Activated B cell treated with CpG ODN at 0.5 μM for 24 hours (primary cell): ENCODE measurements at regions not wholly inside any gene's neighbourhood (a gene's known extent, or its start where the extent isn't known, plus 50 kb on each side); places are given as distances from the start of the nearest gene placed in this dataset.

Experiments used
- ATAC-seq: fragments of 200-7000 bp; cut with Tn5 transposase; one replicate; pipeline ENCODE4 v1.10.0; 2021; ENCODE audit warnings: low read depth, mild to moderate bottlenecking, moderate library complexity
- CTCF ChIA-PET: fragments of 350-600 bp; sonication (Branson Sonifier 250); formaldehyde crosslinking; loops from one replicate; lab custom pipeline; 2021; ENCODE audit warnings: antibody characterized with exemption; lab: Charles Lee
- POLR2A ChIA-PET: fragments of 350-600 bp; sonication (Branson Sonifier 250); formaldehyde crosslinking; loops from one replicate; lab custom pipeline; 2021; ENCODE audit warnings: antibody characterized with exemption; lab: Charles Lee
- DNase-seq: peaks from one replicate; pipeline ENCODE4 v3.0.0; 2022
- H3K27ac Mint-ChIP-seq: one replicate; pipeline ENCODE4 v1.8.0; 2020; ENCODE audit warnings: mixed read lengths
- H3K27me3 Mint-ChIP-seq: one replicate; pipeline ENCODE4 v1.8.0; 2021; ENCODE audit warnings: mixed read lengths
- H3K36me3 Mint-ChIP-seq: one replicate; pipeline ENCODE4 v1.8.0; 2021; ENCODE audit warnings: low read depth, mixed read lengths
- H3K4me1 Mint-ChIP-seq: one replicate; pipeline ENCODE4 v1.8.0; 2021; ENCODE audit warnings: mixed read lengths
- H3K4me3 Mint-ChIP-seq: one replicate; pipeline ENCODE4 v1.8.0; 2020; ENCODE audit warnings: mild to moderate bottlenecking, mixed read lengths
- H3K9me3 Mint-ChIP-seq: one replicate; pipeline ENCODE4 v1.8.0; 2020; ENCODE audit warnings: mixed read lengths
- intact Hi-C: fragments of 100-400 bp; cut with micrococcal nuclease; formaldehyde crosslinking; loops from one replicate; pipeline ENCODE4 v1.15.1; 2024
- TF ChIP-seq, protein P1 (sequence below): fragments of 200-600 bp; IDR thresholded peaks from one replicate; pipeline ENCODE4 v1.8.0; 2022; ENCODE audit warnings: antibody characterized with exemption, mild to moderate bottlenecking

DNA sequence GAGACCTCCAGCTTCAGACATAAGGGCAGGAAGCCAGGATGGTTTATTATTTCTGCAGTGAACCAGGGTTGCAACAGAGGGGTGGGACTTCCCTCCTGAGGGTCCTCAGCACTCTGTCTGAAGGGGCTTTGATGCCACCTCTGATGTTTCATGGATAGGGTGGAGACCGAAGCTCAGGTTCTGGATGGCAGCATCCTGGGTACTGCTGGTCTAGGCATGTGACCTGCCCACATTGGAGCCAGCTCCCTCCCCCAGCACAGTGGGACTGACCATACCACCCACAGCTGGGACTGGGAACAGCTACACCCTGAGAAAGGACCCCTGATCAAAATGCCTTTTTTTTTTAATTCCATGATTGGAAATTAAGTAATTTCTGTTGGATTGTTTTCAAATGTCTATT, 355.2 kb downstream of the ZNF516 start:
- Mint-ChIP-seq H3K27ac (no peak overlapping the region), H3K9me3 (no peaks in the 10 kb centered on the region), H3K4me3 (no peak overlapping the region), H3K36me3 (no peaks in the 10 kb centered on the region), H3K4me1 (no peaks in the 10 kb centered on the region), H3K27me3 (no peaks in the 10 kb centered on the region)
- intact Hi-C loops = no loop called here
- ATAC-seq (no peak), DNase-seq (no peak)
- TF ChIP-seq, protein P1, sequence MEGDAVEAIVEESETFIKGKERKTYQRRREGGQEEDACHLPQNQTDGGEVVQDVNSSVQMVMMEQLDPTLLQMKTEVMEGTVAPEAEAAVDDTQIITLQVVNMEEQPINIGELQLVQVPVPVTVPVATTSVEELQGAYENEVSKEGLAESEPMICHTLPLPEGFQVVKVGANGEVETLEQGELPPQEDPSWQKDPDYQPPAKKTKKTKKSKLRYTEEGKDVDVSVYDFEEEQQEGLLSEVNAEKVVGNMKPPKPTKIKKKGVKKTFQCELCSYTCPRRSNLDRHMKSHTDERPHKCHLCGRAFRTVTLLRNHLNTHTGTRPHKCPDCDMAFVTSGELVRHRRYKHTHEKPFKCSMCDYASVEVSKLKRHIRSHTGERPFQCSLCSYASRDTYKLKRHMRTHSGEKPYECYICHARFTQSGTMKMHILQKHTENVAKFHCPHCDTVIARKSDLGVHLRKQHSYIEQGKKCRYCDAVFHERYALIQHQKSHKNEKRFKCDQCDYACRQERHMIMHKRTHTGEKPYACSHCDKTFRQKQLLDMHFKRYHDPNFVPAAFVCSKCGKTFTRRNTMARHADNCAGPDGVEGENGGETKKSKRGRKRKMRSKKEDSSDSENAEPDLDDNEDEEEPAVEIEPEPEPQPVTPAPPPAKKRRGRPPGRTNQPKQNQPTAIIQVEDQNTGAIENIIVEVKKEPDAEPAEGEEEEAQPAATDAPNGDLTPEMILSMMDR = no peak
- ChIA-PET CTCF (no interaction called here), POLR2A (no interaction called here)

DNA sequence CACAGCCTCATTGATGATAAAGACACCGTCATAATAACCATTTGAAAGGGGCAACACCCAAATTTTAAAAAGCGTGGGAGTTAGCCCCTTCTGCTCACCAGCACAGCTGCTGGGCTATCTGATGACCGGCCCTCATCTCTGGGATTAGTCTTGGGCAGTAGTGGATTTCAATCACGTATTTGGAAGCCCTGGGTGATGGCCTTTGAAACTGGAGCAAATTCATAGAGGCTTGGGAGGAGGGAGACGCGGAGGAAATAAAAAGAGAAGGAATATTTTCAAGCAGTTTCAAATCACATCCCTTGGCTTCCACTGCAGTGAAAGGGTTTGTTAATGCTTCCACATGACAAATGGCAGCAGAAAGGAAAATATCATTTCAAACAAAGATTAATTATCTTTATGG, 357.8 kb downstream of the ZNF516 start:
- ChIA-PET POLR2A (no interaction called here), CTCF (no interaction called here)
- Mint-ChIP-seq H3K9me3 (no peaks in the 10 kb centered on the region), H3K27me3 (no peaks in the 10 kb centered on the region), H3K4me1 (no peaks in the 10 kb centered on the region), H3K4me3 (no peak overlapping the region), H3K27ac (no peak overlapping the region), H3K36me3 (no peaks in the 10 kb centered on the region)
- intact Hi-C loops = no loop called here
- ATAC-seq (no peak), DNase-seq (no peak)
- TF ChIP-seq, protein P1 = no peak

DNA sequence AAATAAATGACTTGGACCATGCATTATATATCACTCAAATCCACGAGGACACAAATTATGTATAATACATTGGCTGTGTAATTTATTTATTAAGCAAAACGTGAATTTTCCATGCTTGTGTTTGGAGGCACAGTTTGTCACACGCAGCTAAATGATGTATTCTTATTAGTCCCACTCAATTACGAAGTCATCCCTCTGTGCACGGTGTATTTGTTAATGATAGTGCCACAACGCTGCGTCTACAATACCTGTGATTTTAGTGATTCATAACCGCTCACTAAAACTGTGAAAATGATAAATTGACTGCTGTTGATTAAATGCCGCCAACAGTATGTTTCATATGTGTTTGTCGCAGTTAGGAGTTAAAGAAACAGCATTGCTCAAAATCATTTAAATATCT, 358.3 kb downstream of the ZNF516 start:
- H3K27ac Mint-ChIP-seq = no peak overlapping the region
- H3K4me3 Mint-ChIP-seq = no peak overlapping the region
- intact Hi-C loops = no loop called here
- no peaks in the 10 kb centered on the region for H3K27me3 Mint-ChIP-seq
- H3K9me3 Mint-ChIP-seq = no peaks in the 10 kb centered on the region
- ATAC-seq = no peak
- H3K36me3 Mint-ChIP-seq = no peaks in the 10 kb centered on the region
- TF ChIP-seq, protein P1 = no peak
- no peak for DNase-seq
- POLR2A ChIA-PET = no interaction called here
- CTCF ChIA-PET = no interaction called here
- no peaks in the 10 kb centered on the region for H3K4me1 Mint-ChIP-seq

DNA sequence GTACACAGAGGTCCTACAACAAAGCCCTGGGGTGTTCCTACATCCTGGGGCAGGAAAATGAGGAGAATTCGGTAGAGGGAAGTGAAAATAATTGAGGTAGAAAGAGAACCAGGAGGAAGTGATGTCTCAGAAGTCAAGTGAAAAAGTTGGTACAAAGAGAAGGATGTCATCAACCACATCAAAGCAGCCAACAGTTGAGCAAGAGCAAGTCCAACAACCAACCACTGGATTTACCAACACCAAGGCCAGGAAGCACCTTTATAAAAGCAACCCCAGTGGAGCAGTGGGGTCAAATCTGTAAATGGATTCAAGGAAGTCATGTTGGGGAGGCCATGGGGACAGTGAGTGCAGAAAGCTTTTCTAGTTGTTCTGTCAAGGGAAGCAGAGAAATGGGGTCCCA, 360.4 kb downstream of the ZNF516 start:
- DNase-seq = no peak

DNA sequence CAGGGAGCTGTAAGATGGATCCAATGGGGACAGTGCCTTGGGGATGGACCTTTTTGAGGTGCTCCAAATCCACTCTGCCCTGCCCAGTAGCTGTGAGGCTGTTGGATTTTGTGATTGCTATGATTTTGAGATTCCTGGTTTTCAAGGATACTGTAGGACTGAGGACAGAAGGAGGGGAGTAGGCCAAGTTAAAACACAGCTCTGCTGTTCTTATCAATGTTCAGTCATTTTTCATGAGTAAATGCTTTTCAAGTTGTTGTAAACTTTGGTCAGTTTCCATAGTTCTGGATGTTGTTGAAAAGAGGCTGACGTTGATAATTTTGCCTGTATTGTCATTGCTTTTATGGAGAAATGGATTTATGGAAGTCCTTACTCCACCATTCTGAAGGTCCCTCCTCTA, 361.2 kb downstream of the ZNF516 start:
- TF ChIP-seq, protein P1 = no peak
- ChIA-PET CTCF (no interaction called here), POLR2A (no interaction called here)
- Mint-ChIP-seq H3K9me3 (no peaks in the 10 kb centered on the region), H3K4me3 (no peak overlapping the region), H3K27ac (no peak overlapping the region), H3K36me3 (no peaks in the 10 kb centered on the region), H3K4me1 (no peaks in the 10 kb centered on the region), H3K27me3 (no peaks in the 10 kb centered on the region)
- ATAC-seq (no peak), DNase-seq (no peak)
- intact Hi-C loops = no loop called here

More for the DNA sequence above, 360.4 kb downstream of the ZNF516 start:
- ChIA-PET CTCF (no interaction called here), POLR2A (no interaction called here)
- no peaks in the 10 kb centered on the region for H3K36me3 Mint-ChIP-seq
- intact Hi-C loops = no loop called here
- no peak for ATAC-seq
- H3K9me3 Mint-ChIP-seq = no peaks in the 10 kb centered on the region
- TF ChIP-seq, protein P1 = no peak
- no peaks in the 10 kb centered on the region for H3K27me3 Mint-ChIP-seq
- H3K4me1 Mint-ChIP-seq = no peaks in the 10 kb centered on the region
- H3K4me3 Mint-ChIP-seq = no peak overlapping the region
- no peak overlapping the region for H3K27ac Mint-ChIP-seq
